Mammary epithelial cell (primary cell): ENCODE measurements at regions not wholly inside any gene's neighbourhood (a gene's known extent, or its start where the extent isn't known, plus 50 kb on each side); places are given as distances from the start of the nearest gene placed in this dataset.

Source experiments
- EZH2 ChIP-seq: IDR thresholded peaks from 2 replicates; pipeline ENCODE4 v1.6.1; 2012; ENCODE audit warnings: low read length, inconsistent platforms, borderline replicate concordance
- TF ChIP-seq, protein P1 (sequence below), 2 donors: IDR thresholded peaks in 1 of 2; conservative IDR thresholded peaks in 1 of 2; 2 replicates each; pipeline ENCODE4 v1.5.1; 2011 to 2012; ENCODE audit warnings: inconsistent platforms in 2 of 2, low read length in 2 of 2, mild to moderate bottlenecking in 2 of 2, control low read depth in 1 of 2, low read depth in 1 of 2; ENCODE audit not compliant: insufficient read depth in 1 of 2; ENCODE audit errors: extremely low read depth in 1 of 2

DNA sequence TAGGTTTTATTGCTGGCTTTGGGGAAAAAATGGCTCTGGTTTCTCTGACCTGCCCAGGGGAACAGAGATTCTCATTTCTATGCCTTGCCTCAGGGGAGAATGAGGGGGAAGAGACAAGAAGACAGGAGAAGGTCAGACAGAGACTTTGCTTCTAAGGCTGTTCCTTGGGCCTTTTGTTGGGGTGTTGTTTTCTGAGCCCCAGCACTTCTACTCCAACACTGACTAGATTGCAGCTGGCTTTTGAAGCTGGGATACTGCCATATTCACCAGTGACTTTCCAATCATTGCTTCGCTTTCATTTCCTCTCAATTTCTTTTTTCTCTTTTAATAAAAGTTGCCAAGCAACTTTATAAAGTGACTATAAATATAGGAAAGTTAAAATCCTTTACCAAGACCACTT lies 143.2 kb upstream of the ARHGEF26 start:
- no peak for TF ChIP-seq EZH2
- TF ChIP-seq, protein P1, sequence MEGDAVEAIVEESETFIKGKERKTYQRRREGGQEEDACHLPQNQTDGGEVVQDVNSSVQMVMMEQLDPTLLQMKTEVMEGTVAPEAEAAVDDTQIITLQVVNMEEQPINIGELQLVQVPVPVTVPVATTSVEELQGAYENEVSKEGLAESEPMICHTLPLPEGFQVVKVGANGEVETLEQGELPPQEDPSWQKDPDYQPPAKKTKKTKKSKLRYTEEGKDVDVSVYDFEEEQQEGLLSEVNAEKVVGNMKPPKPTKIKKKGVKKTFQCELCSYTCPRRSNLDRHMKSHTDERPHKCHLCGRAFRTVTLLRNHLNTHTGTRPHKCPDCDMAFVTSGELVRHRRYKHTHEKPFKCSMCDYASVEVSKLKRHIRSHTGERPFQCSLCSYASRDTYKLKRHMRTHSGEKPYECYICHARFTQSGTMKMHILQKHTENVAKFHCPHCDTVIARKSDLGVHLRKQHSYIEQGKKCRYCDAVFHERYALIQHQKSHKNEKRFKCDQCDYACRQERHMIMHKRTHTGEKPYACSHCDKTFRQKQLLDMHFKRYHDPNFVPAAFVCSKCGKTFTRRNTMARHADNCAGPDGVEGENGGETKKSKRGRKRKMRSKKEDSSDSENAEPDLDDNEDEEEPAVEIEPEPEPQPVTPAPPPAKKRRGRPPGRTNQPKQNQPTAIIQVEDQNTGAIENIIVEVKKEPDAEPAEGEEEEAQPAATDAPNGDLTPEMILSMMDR (conservative IDR thresholded peaks at IDR 0.05 in 1 of 2, IDR thresholded peaks at IDR 0.05 in 1 of 2; ENCODE audit: extremely low read depth in 1 of 2, insufficient read depth in 1 of 2, low read depth in 1 of 2, low read length in 2 of 2): no peak
